Lower lobe of right lung (tissue), 2 donors: ENCODE measurements at regions not wholly inside any gene's neighbourhood (a gene's known extent, or its start where the extent isn't known, plus 50 kb on each side); places are given as distances from the start of the nearest gene placed in this dataset.
"Not testable (repeated sequence)": the region's sequence is repeated elsewhere in the genome, so short reads cannot be mapped to it uniquely, and the experiment has no call there.

Source experiments
- ATAC-seq, 2 donors: fragments of 200-7000 bp; cut with Tn5 transposase; one replicate each; pipeline ENCODE4 v1.9.1; 2020 to 2022; ENCODE audit warnings: mild to moderate bottlenecking in 2 of 2, moderate library complexity in 2 of 2
- DNase-seq: peaks from one replicate; pipeline ENCODE4 v3.0.0-alpha.2; 2020
- H3K27ac ChIP-seq: fragments of 200-600 bp; one replicate; pipeline ENCODE4 v1.8.0; 2022
- H3K27me3 ChIP-seq: fragments of 200-600 bp; one replicate; pipeline ENCODE4 v1.8.0; 2022; ENCODE audit warnings: low read depth
- H3K36me3 ChIP-seq: fragments of 200-600 bp; one replicate; pipeline ENCODE4 v1.8.0; 2022; ENCODE audit warnings: mild to moderate bottlenecking
- H3K4me1 ChIP-seq: fragments of 200-600 bp; one replicate; pipeline ENCODE4 v1.8.0; 2022
- H3K4me3 ChIP-seq: fragments of 200-600 bp; one replicate; pipeline ENCODE4 v1.8.0; 2022; ENCODE audit warnings: mild to moderate bottlenecking
- H3K9me3 ChIP-seq: fragments of 200-600 bp; one replicate; pipeline ENCODE4 v1.8.0; 2022
- CTCF ChIP-seq: fragments of 200-600 bp; IDR thresholded peaks from one replicate; pipeline ENCODE4 v1.8.0; 2022; ENCODE audit warnings: antibody characterized with exemption, mild to moderate bottlenecking
- intact Hi-C: fragments of 100-400 bp; cut with DNase I; formaldehyde crosslinking; loops from one replicate; pipeline ENCODE4 v1.11.0; 2022
- donor health status: DM: no; HTN: yes; CAD: no; lungs with severe emphysema.

GRCh38 chr6:134774201-134774638 lies 175.7 kb downstream of the ALDH8A1 start:
- no peak overlapping the region for H3K4me3 ChIP-seq
- TF ChIP-seq CTCF = no peak

GRCh38 chr6:134772671-134773360 lies 177.1 kb downstream of the ALDH8A1 start:
- ATAC-seq (no peak), DNase-seq (no peak)
- H3K9me3 ChIP-seq = no peaks in the 10 kb centered on the region
- no peak overlapping the region for H3K4me3 ChIP-seq
- H3K27ac ChIP-seq = no peak overlapping the region
- no peak for TF ChIP-seq CTCF
- intact Hi-C loops = no loop called here
- H3K4me1 ChIP-seq = no peaks in the 10 kb centered on the region
- no peaks in the 10 kb centered on the region for H3K36me3 ChIP-seq
- H3K27me3 ChIP-seq = no peaks in the 10 kb centered on the region

More at GRCh38 chr6:134774201-134774638, 175.7 kb downstream of the ALDH8A1 start:
- H3K27me3 ChIP-seq = no peaks in the 10 kb centered on the region
- no peaks in the 10 kb centered on the region for H3K36me3 ChIP-seq
- no peaks in the 10 kb centered on the region for H3K4me1 ChIP-seq
- ATAC-seq (no peak), DNase-seq (no peak)
- H3K27ac ChIP-seq = no peak overlapping the region
- intact Hi-C loops = no loop called here
- peaks cover 8% of the 10 kb centered on the region for H3K9me3 ChIP-seq

- Histone ChIP-seq H3K4me1 (no peaks in the 10 kb centered on the region), H3K27me3 (no peaks in the 10 kb centered on the region), H3K9me3 (no peaks in the 10 kb centered on the region), H3K36me3 (no peaks in the 10 kb centered on the region), H3K4me3 (no peak overlapping the region), H3K27ac (no peak overlapping the region)
- no peak for TF ChIP-seq CTCF
- DNase-seq (no peak), ATAC-seq (no peak)
- intact Hi-C loops = no loop called here
These were observed 181.0 kb downstream of the ALDH8A1 start for GRCh38 chr6:134768931-134769330.

- H3K27me3 ChIP-seq = no peaks in the 10 kb centered on the region
- no peaks in the 10 kb centered on the region for H3K36me3 ChIP-seq
- no peak overlapping the region for H3K4me3 ChIP-seq
- DNase-seq = no peak
- intact Hi-C loops = no loop called here
- H3K27ac ChIP-seq = no peak overlapping the region
- no peak for ATAC-seq
- H3K9me3 ChIP-seq = no peaks in the 10 kb centered on the region
- H3K4me1 ChIP-seq = no peaks in the 10 kb centered on the region
- no peak for TF ChIP-seq CTCF
These were observed 183.4 kb downstream of the ALDH8A1 start for GRCh38 chr6:134766497-134766896.

GRCh38 chr6:134764741-134765140 lies 185.2 kb downstream of the ALDH8A1 start:
- no peak overlapping the region for H3K27ac ChIP-seq
- DNase-seq (no peak), ATAC-seq (no peak)
- H3K27me3 ChIP-seq = no peaks in the 10 kb centered on the region
- H3K4me1 ChIP-seq = no peaks in the 10 kb centered on the region
- TF ChIP-seq CTCF = no peak
- no peaks in the 10 kb centered on the region for H3K9me3 ChIP-seq
- H3K36me3 ChIP-seq = no peaks in the 10 kb centered on the region
- intact Hi-C loops = no loop called here
- no peak overlapping the region for H3K4me3 ChIP-seq

GRCh38 chr6:134763575-134763974 lies 186.3 kb downstream of the ALDH8A1 start:
- H3K4me1 ChIP-seq, H3K27ac ChIP-seq, H3K36me3 ChIP-seq, H3K27me3 ChIP-seq, ATAC-seq, H3K9me3 ChIP-seq, DNase-seq, H3K4me3 ChIP-seq, intact Hi-C loops: not testable (repeated sequence)
